NB4 (cell line): ENCODE measurements at regions not wholly inside any gene's neighbourhood (a gene's known extent, or its start where the extent isn't known, plus 50 kb on each side); places are given as distances from the start of the nearest gene placed in this dataset.

Experiments
- MYC ChIP-seq: IDR thresholded peaks from 2 replicates; pipeline ENCODE4 v1.6.1; 2011; ENCODE audit warnings: low read depth, low read length
- POLR2A ChIP-seq: IDR thresholded peaks from 2 replicates; pipeline ENCODE4 v1.6.1; 2011; ENCODE audit warnings: mild to moderate bottlenecking; ENCODE audit not compliant: insufficient read length; ENCODE audit errors: extremely low read depth
- TF ChIP-seq, protein P1 (sequence below): IDR thresholded peaks from one replicate; pipeline ENCODE4 v1.5.1; 2012; ENCODE audit warnings: low read depth, low read length

DNA sequence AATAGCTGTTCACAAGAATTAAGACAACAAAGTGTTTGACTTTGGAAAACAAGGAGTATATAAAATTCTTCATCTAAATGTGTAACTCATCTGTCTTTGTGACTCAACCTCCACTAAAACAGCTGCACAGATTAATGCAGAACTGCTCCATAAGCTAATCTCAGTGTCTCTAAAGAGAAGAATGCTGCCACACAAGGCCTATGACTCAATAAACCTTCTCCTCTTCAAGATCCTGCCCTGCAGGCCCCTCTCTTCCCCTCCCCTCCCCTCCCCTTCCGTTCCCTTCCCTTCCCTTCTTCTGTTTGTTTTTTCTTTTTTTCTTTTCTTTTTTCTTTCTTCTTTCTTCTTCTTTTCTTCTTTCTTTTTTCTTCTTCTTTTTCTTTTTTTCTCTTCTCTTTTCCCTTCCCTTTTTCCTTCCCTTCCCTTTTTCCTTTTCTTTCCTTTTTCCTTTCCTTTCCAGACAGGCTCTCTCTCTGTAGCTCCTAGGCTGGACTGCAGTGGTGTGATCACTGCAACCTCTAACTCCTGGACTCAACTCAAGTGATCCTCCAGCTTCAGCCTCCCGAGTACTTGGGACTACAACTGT, 1052.8 kb downstream of the BRINP3 start:
- TF ChIP-seq, protein P1, sequence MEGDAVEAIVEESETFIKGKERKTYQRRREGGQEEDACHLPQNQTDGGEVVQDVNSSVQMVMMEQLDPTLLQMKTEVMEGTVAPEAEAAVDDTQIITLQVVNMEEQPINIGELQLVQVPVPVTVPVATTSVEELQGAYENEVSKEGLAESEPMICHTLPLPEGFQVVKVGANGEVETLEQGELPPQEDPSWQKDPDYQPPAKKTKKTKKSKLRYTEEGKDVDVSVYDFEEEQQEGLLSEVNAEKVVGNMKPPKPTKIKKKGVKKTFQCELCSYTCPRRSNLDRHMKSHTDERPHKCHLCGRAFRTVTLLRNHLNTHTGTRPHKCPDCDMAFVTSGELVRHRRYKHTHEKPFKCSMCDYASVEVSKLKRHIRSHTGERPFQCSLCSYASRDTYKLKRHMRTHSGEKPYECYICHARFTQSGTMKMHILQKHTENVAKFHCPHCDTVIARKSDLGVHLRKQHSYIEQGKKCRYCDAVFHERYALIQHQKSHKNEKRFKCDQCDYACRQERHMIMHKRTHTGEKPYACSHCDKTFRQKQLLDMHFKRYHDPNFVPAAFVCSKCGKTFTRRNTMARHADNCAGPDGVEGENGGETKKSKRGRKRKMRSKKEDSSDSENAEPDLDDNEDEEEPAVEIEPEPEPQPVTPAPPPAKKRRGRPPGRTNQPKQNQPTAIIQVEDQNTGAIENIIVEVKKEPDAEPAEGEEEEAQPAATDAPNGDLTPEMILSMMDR = no peak
- TF ChIP-seq POLR2A = no peak
- no peak for TF ChIP-seq MYC
